GM12878 (cell line): ENCODE measurements at regions not wholly inside any gene's neighbourhood (a gene's known extent, or its start where the extent isn't known, plus 50 kb on each side); places are given as distances from the start of the nearest gene placed in this dataset.
"Not testable (repeated sequence)": the region's sequence is repeated elsewhere in the genome, so short reads cannot be mapped to it uniquely, and the experiment has no call there.

Experiments used
- ATAC-seq: fragments of 200-7000 bp; cut with Tn5 transposase; 3 replicates; pipeline ENCODE4 v1.9.1; 2020; ENCODE audit warnings: mild to moderate bottlenecking, moderate library complexity
- BruUV-seq: library from RNA; stranded (reverse); fragments of 400-500 nt; replicated peaks from 2 replicates; lab custom pipeline; 2021; lab: Mats Ljungman, UMichigan
- CTCF ChIA-PET: fragments of 300-600 bp; sonication (Branson Sonifier 250); formaldehyde crosslinking; extraction: SDS; loops from one replicate; lab custom pipeline; 2021; ENCODE audit warnings: inconsistent platforms; lab: Yijun Ruan, JAX
- POLR2A ChIA-PET: fragments of 350-600 bp; formaldehyde crosslinking; extraction: SDS; loops from one replicate; lab custom pipeline; 2021; ENCODE audit warnings: inconsistent platforms; lab: Charles Lee
- RAD21 ChIA-PET: fragments of 300-600 bp; sonication (Branson Sonifier 250); formaldehyde crosslinking; loops from one replicate; lab custom pipeline; 2023; ENCODE audit warnings: antibody characterized with exemption; ENCODE audit not compliant: unreplicated experiment; lab: Charles Lee
- SMC1A ChIA-PET: fragments of 300-600 bp; sonication (Branson Sonifier 250); formaldehyde crosslinking; loops from one replicate; lab custom pipeline; 2023; ENCODE audit not compliant: unreplicated experiment, uncharacterized antibody; lab: Charles Lee
- DNase-seq: peaks from one replicate; pipeline ENCODE4 v3.0.0-alpha.2; 2011; ENCODE audit warnings: low read depth, low spot score
- FAIRE-seq: peaks from 3 replicates; lab custom pipeline; 2011; peaks lifted over from hg19 to GRCh38; lab: Jason Lieb, UNC
- H2AFZ ChIP-seq: 2 replicates; pipeline ENCODE4 v1.6.0; 2011; ENCODE audit warnings: low read depth, low read length, control low read depth; ENCODE audit not compliant: control insufficient read depth
- H3K27ac ChIP-seq: 2 replicates; pipeline ENCODE4 v1.5.1; 2011; ENCODE audit warnings: control low read depth; ENCODE audit not compliant: control insufficient read depth, insufficient read depth
- H3K27me3 ChIP-seq, 2 experiments: replicated peaks in 1 of 2; 2 replicates each; pipeline versions ENCODE4 v1.6.0 to v1.6.1; 2011; ENCODE audit warnings: low read length in 1 of 2; ENCODE audit not compliant: control insufficient read depth in 2 of 2, insufficient read depth in 2 of 2
- H3K36me3 ChIP-seq, 2 experiments: 2 replicates each; pipeline ENCODE4 v1.5.1; 2011; ENCODE audit warnings: low read length in 1 of 2; ENCODE audit not compliant: control insufficient read depth in 2 of 2, insufficient read depth in 2 of 2
- H3K4me1 ChIP-seq: 2 replicates; pipeline ENCODE4 v1.6.1; 2011; ENCODE audit warnings: mild to moderate bottlenecking, low read length, moderate library complexity, mixed read lengths; ENCODE audit not compliant: control insufficient read depth, insufficient read depth
- H3K4me2 ChIP-seq: 2 replicates; pipeline ENCODE4 v1.6.0; 2011; ENCODE audit warnings: control low read depth; ENCODE audit not compliant: control insufficient read depth, insufficient read depth
- H3K4me3 ChIP-seq: fragments of 200-600 bp; sonication (generic); 2 replicates; pipeline ENCODE4 v1.5.1; 2016
- H3K79me2 ChIP-seq: 2 replicates; pipeline ENCODE4 v1.6.0; 2011; ENCODE audit warnings: low read length; ENCODE audit not compliant: control insufficient read depth, insufficient read depth
- H3K9ac ChIP-seq: 2 replicates; pipeline ENCODE4 v1.8.0; 2011; ENCODE audit warnings: low read length, control low read depth, mixed read lengths; ENCODE audit not compliant: control insufficient read depth, insufficient read depth
- H3K9me3 ChIP-seq: replicated peaks from 3 replicates; pipeline ENCODE4 v1.5.1; 2011; ENCODE audit warnings: mild to moderate bottlenecking, low read length; ENCODE audit not compliant: control insufficient read depth, insufficient read depth
- H4K20me1 ChIP-seq: 2 replicates; pipeline ENCODE4 v1.6.0; 2011; ENCODE audit not compliant: control insufficient read depth, insufficient read depth
- E2F8 ChIP-seq: fragments of 450-650 bp; IDR thresholded peaks from 2 replicates; pipeline ENCODE4 v1.6.1; 2018; ENCODE audit warnings: mild to moderate bottlenecking, low read depth, moderate library complexity; ENCODE audit not compliant: partially characterized antibody
- GABPA ChIP-seq: IDR thresholded peaks from 2 replicates; pipeline ENCODE4 v1.6.1; 2014; ENCODE audit warnings: antibody characterized with exemption, low read depth, mild to moderate bottlenecking, inconsistent platforms
- MYC ChIP-seq: IDR thresholded peaks from 2 replicates; pipeline ENCODE4 v1.6.1; 2011; ENCODE audit warnings: mild to moderate bottlenecking, low read length, moderate library complexity, inconsistent platforms; ENCODE audit not compliant: insufficient read depth, insufficient replicate concordance, insufficient read length, severe bottlenecking
- NFIC ChIP-seq: IDR thresholded peaks from 2 replicates; pipeline ENCODE4 v1.6.1; 2012; ENCODE audit warnings: low read depth, mild to moderate bottlenecking, inconsistent platforms, low read length, moderate library complexity
- NRF1 ChIP-seq: conservative IDR thresholded peaks from 2 replicates; pipeline ENCODE4 v1.6.1; 2011; ENCODE audit warnings: mild to moderate bottlenecking, low read depth, low read length, improper control_type of control experiment
- ZNF622 ChIP-seq: fragments of 450-650 bp; IDR thresholded peaks from 2 replicates; pipeline ENCODE4 v1.6.1; 2017; ENCODE audit warnings: mild to moderate bottlenecking, inconsistent platforms
- WGBS: methylation state at CpG from one replicate; pipeline ENCODE4 v1.1.6; 2016; ENCODE audit warnings: low lambda C conversion rate; ENCODE audit not compliant: insufficient replicate concordance, insufficient coverage; ENCODE audit errors: missing lambda C conversion rate; 5-methylcytosine and 5-hydroxymethylcytosine counted together
- in situ Hi-C: fragments of 300-500 bp; cut with MboI; formaldehyde crosslinking; loops from 9 replicates; pipeline ENCODE4 v1.14.3; 2018; ENCODE audit warnings: mixed read lengths
- intact Hi-C: fragments of 100-400 bp; cut with micrococcal nuclease; formaldehyde crosslinking; loops from one replicate; pipeline ENCODE4 v1.14.2; 2022; ENCODE audit not compliant: unreplicated experiment

GRCh38 chr1:68739486-68739885 is 242.6 kb upstream of the DEPDC1 start:
- CTCF ChIA-PET, H2AFZ ChIP-seq, in situ Hi-C loops, BruUV-seq, H3K9me3 ChIP-seq, RAD21 ChIA-PET, H3K27ac ChIP-seq, FAIRE-seq, H3K9ac ChIP-seq, H3K36me3 ChIP-seq, H3K4me1 ChIP-seq, DNase-seq, ATAC-seq, H3K27me3 ChIP-seq, H3K4me3 ChIP-seq, SMC1A ChIA-PET, POLR2A ChIA-PET, H3K4me2 ChIP-seq, H4K20me1 ChIP-seq, H3K79me2 ChIP-seq, intact Hi-C loops: not testable (repeated sequence)
- 47% methylated on average over 14 of the region's 19 CpGs for WGBS

GRCh38 chr1:68745011-68745410 is 248.1 kb upstream of the DEPDC1 start:
- ChIA-PET POLR2A (no interaction called here), SMC1A (no interaction called here), CTCF (no interaction called here), RAD21 (no interaction called here)
- H3K9ac ChIP-seq, result no peak overlapping the region
- no TSS peak for BruUV-seq
- intact Hi-C loops (no loop called here), in situ Hi-C loops (no loop called here)
- no peak for FAIRE-seq
- TF ChIP-seq NRF1 (no peak), GABPA (no peak), NFIC (no peak), MYC (no peak), E2F8 (no peak), ZNF622 (no peak)
- no peak overlapping the region for H3K27ac ChIP-seq
- WGBS, result 0% methylated on average over 2 of the region's 2 CpGs
- no peaks in the 10 kb centered on the region for H3K36me3 ChIP-seq
- DNase-seq, result no peak
- no peak for ATAC-seq
- no peak overlapping the region for H3K4me2 ChIP-seq
- no peaks in the 10 kb centered on the region for H4K20me1 ChIP-seq
- H3K79me2 ChIP-seq, result no peaks in the 10 kb centered on the region
- no peak overlapping the region for H2AFZ ChIP-seq
- H3K27me3 ChIP-seq, result no peaks in the 10 kb centered on the region
- no peaks in the 10 kb centered on the region for H3K9me3 ChIP-seq
- no peak overlapping the region for H3K4me3 ChIP-seq
- no peaks in the 10 kb centered on the region for H3K4me1 ChIP-seq
